K562 (cell line): ENCODE measurements at regions not wholly inside any gene's neighbourhood (a gene's known extent, or its start where the extent isn't known, plus 50 kb on each side); places are given as distances from the start of the nearest gene placed in this dataset.

Experiments
- ATAC-seq: fragments of 200-7000 bp; cut with Tn5 transposase; 3 replicates; pipeline ENCODE4 v1.9.1; 2020; ENCODE audit warnings: moderate library complexity
- BruUV-seq: library from RNA; stranded (reverse); fragments of 400-500 nt; replicated peaks from 2 replicates; lab custom pipeline; 2021; lab: Mats Ljungman, UMichigan
- CTCF ChIA-PET: fragments of 300-600 bp; formaldehyde crosslinking; extraction: SDS; loops from one replicate; lab custom pipeline; 2021; ENCODE audit warnings: low intra/inter-chr PET ratio; lab: Yijun Ruan, JAX
- POLR2A ChIA-PET: fragments of 300-600, 350-650 bp; sonication (Branson Sonifier 250); formaldehyde crosslinking; extraction: SDS; loops from one replicate; lab custom pipeline; 2021; ENCODE audit warnings: antibody characterized with exemption, inconsistent platforms; lab: Yijun Ruan, JAX
- DNase-seq, 4 experiments: peaks; one replicate each; pipeline versions ENCODE4 v3.0.0 to v3.0.0-alpha.2; 2011 to 2018; ENCODE audit warnings: low spot score in 3 of 4, mixed read lengths in 3 of 4; ENCODE audit errors: extremely low read depth in 1 of 4
- FAIRE-seq: peaks from 2 replicates; lab custom pipeline; 2011; peaks lifted over from hg19 to GRCh38; lab: Jason Lieb, UNC
- H2AFZ ChIP-seq: 2 replicates; pipeline ENCODE4 v1.6.0; 2011; ENCODE audit warnings: low read depth, low read length, control low read depth, inconsistent platforms
- H3K27ac ChIP-seq: fragments of 200-600 bp; 3 replicates; pipeline ENCODE4 v1.8.0; 2011; ENCODE audit warnings: low read depth, mild to moderate bottlenecking, control low read depth, inconsistent platforms, low read length, moderate library complexity, mixed read lengths; ENCODE audit errors: extremely low read depth
- H3K27me3 ChIP-seq, 2 experiments: fragments of 300-600 bp in 1 of 2; 2 replicates in 1 of 2; 3 replicates in 1 of 2; pipeline versions ENCODE4 v1.6.0 to v1.8.0; 2011; ENCODE audit warnings: inconsistent platforms in 2 of 2, low read length in 2 of 2, mild to moderate bottlenecking in 1 of 2, mixed read lengths in 1 of 2, moderate library complexity in 1 of 2; ENCODE audit not compliant: control insufficient read depth in 2 of 2, insufficient read depth in 2 of 2
- H3K36me3 ChIP-seq: fragments of 300-600 bp; 3 replicates; pipeline ENCODE4 v1.8.0; 2011; ENCODE audit warnings: mild to moderate bottlenecking, low read length, inconsistent platforms; ENCODE audit not compliant: control insufficient read depth, insufficient read depth
- H3K4me1 ChIP-seq, 2 experiments: fragments of 200-600 bp in 1 of 2; replicated peaks in 1 of 2; 2 replicates in 1 of 2; 3 replicates in 1 of 2; pipeline versions ENCODE4 v1.5.1 to v1.8.0; 2011; ENCODE audit warnings: inconsistent platforms in 2 of 2, low read length in 2 of 2, mild to moderate bottlenecking in 1 of 2, mixed read lengths in 1 of 2, moderate library complexity in 1 of 2; ENCODE audit not compliant: control insufficient read depth in 2 of 2, insufficient read depth in 2 of 2
- H3K4me2 ChIP-seq: 2 replicates; pipeline ENCODE4 v1.6.1; 2011; ENCODE audit warnings: low read length, control low read depth, inconsistent platforms, mixed read lengths; ENCODE audit not compliant: insufficient read depth
- H3K4me3 ChIP-seq: fragments of 200-600 bp; sonication (generic), shearing (Covaris generic); 2 replicates; pipeline ENCODE4 v1.5.1; 2016; ENCODE audit warnings: control low read depth, inconsistent platforms
- H3K79me2 ChIP-seq: fragments of 200-600 bp; 3 replicates; pipeline ENCODE4 v1.8.0; 2011; ENCODE audit warnings: low read length, inconsistent platforms; ENCODE audit not compliant: control insufficient read depth, insufficient read depth
- H3K9ac ChIP-seq, 2 experiments: 2 replicates each; pipeline versions ENCODE4 v1.6.0 to v1.6.1; 2011; ENCODE audit warnings: low read depth in 2 of 2, low read length in 2 of 2, control low read depth in 1 of 2, inconsistent platforms in 1 of 2, mild to moderate bottlenecking in 1 of 2, mixed read lengths in 1 of 2; ENCODE audit not compliant: insufficient read depth in 1 of 2
- H3K9me1 ChIP-seq: one replicate; pipeline ENCODE4 v1.6.0; 2011; ENCODE audit warnings: inconsistent platforms, mild to moderate bottlenecking, low read length, moderate library complexity; ENCODE audit not compliant: control insufficient read depth, insufficient read depth
- H3K9me3 ChIP-seq: replicated peaks from 2 replicates; pipeline ENCODE4 v1.5.1; 2011; ENCODE audit warnings: low read depth, low read length, inconsistent platforms; ENCODE audit not compliant: control insufficient read depth, insufficient read depth
- H4K20me1 ChIP-seq: replicated peaks from 2 replicates; pipeline ENCODE4 v1.6.1; 2011; ENCODE audit warnings: low read length, inconsistent platforms, mixed read lengths; ENCODE audit not compliant: control insufficient read depth, insufficient read depth
- MEIS2 ChIP-seq: fragments of 450-650 bp; IDR thresholded peaks from 2 replicates; pipeline ENCODE4 v1.6.1; 2014; ENCODE audit warnings: mild to moderate bottlenecking; ENCODE audit not compliant: partially characterized antibody
- PBX2 ChIP-seq, 2 experiments: IDR thresholded peaks in 1 of 2; conservative IDR thresholded peaks in 1 of 2; 2 replicates each; pipeline ENCODE4 v1.6.1; 2016; ENCODE audit warnings: low read depth in 2 of 2, mild to moderate bottlenecking in 1 of 2, missing compliant biosample characterization in 1 of 2, missing genetic modification characterization in 1 of 2, moderate library complexity in 1 of 2
- ZNF707 ChIP-seq: fragments of 250-450 bp; sonication (Bioruptor Pico); conservative IDR thresholded peaks from 2 replicates; pipeline ENCODE4 v1.8.0; 2022; ENCODE audit warnings: inconsistent platforms, mild to moderate bottlenecking, moderate library complexity
- WGBS: fragments of 100-300 bp; shearing (Covaris generic); methylation state at CpG from one replicate; pipeline ENCODE4 v1.1.6; 2016; ENCODE audit warnings: low coverage, mixed read lengths; ENCODE audit not compliant: insufficient coverage; ENCODE audit errors: missing lambda C conversion rate; 5-methylcytosine and 5-hydroxymethylcytosine counted together
- in situ Hi-C: fragments of 300-500 bp; cut with MboI; formaldehyde crosslinking; loops from 4 replicates; pipeline ENCODE4 v1.15.0; 2018; ENCODE audit warnings: inconsistent platforms, mixed read lengths
- intact Hi-C: fragments of 100-400 bp; cut with micrococcal nuclease; formaldehyde crosslinking; loops from 2 replicates; pipeline ENCODE4 v1.14.2; 2022

GRCh38 chr11:82462608-82463242 lies 270.9 kb downstream of the FAM181B start:
- Histone ChIP-seq H3K4me2 (no peak overlapping the region), H2AFZ (no peak overlapping the region), H3K27me3 (no peaks in the 10 kb centered on the region), H3K4me1 (no peaks in the 10 kb centered on the region), H3K79me2 (no peaks in the 10 kb centered on the region), H4K20me1 (no peaks in the 10 kb centered on the region), H3K4me3 (no peak overlapping the region), H3K36me3 (no peaks in the 10 kb centered on the region), H3K27ac (no peak overlapping the region)
- in situ Hi-C loops = no loop called here
- ATAC-seq = no peak
- 0% methylated on average over 4 of the region's 4 CpGs for WGBS
- FAIRE-seq = no peak
- no TSS peak for BruUV-seq
- DNase-seq = no peak
- TF ChIP-seq PBX2 (CRISPR knock-in tag; IDR thresholded peaks at IDR 0.05; ENCODE audit: low read depth) (no peak), PBX2 (tag; conservative IDR thresholded peaks at IDR 0.05; ENCODE audit: low read depth) (peak; percentile 19; the same call in 1 of the 2 replicates), ZNF707 (CRISPR knock-in tag) (no peak), MEIS2 (peak; percentile 49)
- TF ChIP-seq, all 486 proteins: peak for 2
- intact Hi-C loops = no loop called here
- CTCF ChIA-PET = no interaction called here
- POLR2A ChIA-PET = no interaction called here
- Histone ChIP-seq H3K9ac (no peak overlapping the region), H3K9me1 (no peaks in the 10 kb centered on the region), H3K9me3 (0 out of 2 replicates have a peak, but pooled peaks cover 3% of the 10 kb centered on the region)
